ENCODE measurements at regions not wholly inside any gene's neighbourhood (a gene's known extent, or its start where the extent isn't known, plus 50 kb on each side); places are given as distances from the start of the nearest gene placed in this dataset.

- no peak for TF ChIP-seq CHD7 (IDR thresholded peaks at IDR 0.05; ENCODE audit: insufficient replicate concordance, low read length)
- TF ChIP-seq CTCF (IDR thresholded peaks at IDR 0.05; ENCODE audit: control extremely low read depth in 1 of 3, insufficient read depth in 1 of 3, low read depth in 1 of 3, low read length in 3 of 3) = no peak
- TF ChIP-seq YY1 (IDR thresholded peaks at IDR 0.05; ENCODE audit: low read depth, low read length) = no peak
- TF ChIP-seq POU5F1 (IDR thresholded peaks at IDR 0.05; ENCODE audit: low read depth, low read length) = no peak
- no peak for TF ChIP-seq E2F6 (IDR thresholded peaks at IDR 0.05)
- no peak for TF ChIP-seq NRF1 (IDR thresholded peaks at IDR 0.05; ENCODE audit: low read depth, low read length)
- TF ChIP-seq SIX5 (IDR thresholded peaks at IDR 0.05; ENCODE audit: low read depth, low read length) = no peak
These were observed 88.2 kb downstream of the NOG start (continued) for GRCh38 chr17:56681561-56682266.
